IPS-15b (cell line): ENCODE measurements at regions not wholly inside any gene's neighbourhood (a gene's known extent, or its start where the extent isn't known, plus 50 kb on each side); places are given as distances from the start of the nearest gene placed in this dataset.
"Not testable (repeated sequence)": the region's sequence is repeated elsewhere in the genome, so short reads cannot be mapped to it uniquely, and the experiment has no call there.

Experiments used
- H3K27me3 ChIP-seq: one replicate; pipeline ENCODE4 v1.6.1; 2013; ENCODE audit warnings: low read length; ENCODE audit not compliant: control insufficient read depth, insufficient read depth
- H3K36me3 ChIP-seq: one replicate; pipeline ENCODE4 v1.6.1; 2013; ENCODE audit warnings: low read length; ENCODE audit not compliant: control insufficient read depth, insufficient read depth
- H3K4me1 ChIP-seq: one replicate; pipeline ENCODE4 v1.6.1; 2013; ENCODE audit warnings: mild to moderate bottlenecking, low read length; ENCODE audit not compliant: control insufficient read depth, insufficient read depth
- H3K4me3 ChIP-seq: one replicate; pipeline ENCODE4 v1.5.1; 2013; ENCODE audit warnings: low read depth, low read length
- H3K9ac ChIP-seq: one replicate; pipeline ENCODE4 v1.6.1; 2013; ENCODE audit warnings: low read depth, mild to moderate bottlenecking, low read length
- H3K9me3 ChIP-seq: one replicate; pipeline ENCODE4 v1.6.1; 2013; ENCODE audit warnings: mild to moderate bottlenecking, low read length; ENCODE audit not compliant: control insufficient read depth, insufficient read depth

DNA sequence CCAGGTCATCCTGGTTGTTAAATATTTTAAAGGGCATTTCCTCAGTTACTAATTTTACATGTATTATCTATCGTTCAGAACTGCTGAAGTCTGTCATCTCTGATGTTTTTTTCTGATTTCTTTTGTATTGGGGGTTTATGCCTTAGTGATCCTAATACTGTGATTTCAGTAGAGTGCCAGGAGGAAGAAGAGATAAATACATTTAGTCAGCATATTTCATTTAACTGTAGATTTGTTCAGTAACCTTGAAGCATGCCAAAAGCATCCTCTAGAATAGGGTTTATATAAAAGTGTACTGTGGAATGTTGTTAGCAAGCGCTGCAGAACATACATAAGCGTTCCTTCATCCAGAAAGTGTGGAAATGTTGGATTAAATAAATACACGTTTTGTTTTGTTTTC is 342.3 kb upstream of the DPPA4 start:
- H3K27me3 ChIP-seq: no peaks in the 10 kb centered on the region
- no peak overlapping the region for H3K4me3 ChIP-seq
- H3K4me1 ChIP-seq: no peaks in the 10 kb centered on the region
- H3K9ac ChIP-seq: no peak overlapping the region
- no peaks in the 10 kb centered on the region for H3K36me3 ChIP-seq
- no peaks in the 10 kb centered on the region for H3K9me3 ChIP-seq

DNA sequence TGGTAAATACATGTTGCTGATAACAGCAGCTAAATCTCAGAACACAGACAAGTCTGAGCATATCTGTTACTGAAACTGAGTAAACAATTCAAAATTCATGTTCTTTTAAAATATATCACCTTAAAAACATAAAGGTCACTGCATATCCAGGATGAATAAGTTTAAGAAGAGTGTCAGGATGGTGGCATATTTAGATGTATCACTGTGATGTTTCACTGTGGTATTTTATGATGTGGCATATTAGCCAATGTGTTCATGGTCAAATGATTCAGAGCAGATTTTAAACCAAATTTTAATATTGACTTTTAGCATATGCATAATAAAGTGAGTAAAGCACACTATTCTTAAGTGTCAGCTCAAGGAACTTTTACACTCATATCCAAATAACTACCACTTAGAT is 346.4 kb upstream of the DPPA4 start:
- H3K9ac ChIP-seq: no peak overlapping the region
- no peaks in the 10 kb centered on the region for H3K36me3 ChIP-seq
- H3K27me3 ChIP-seq: no peaks in the 10 kb centered on the region
- no peaks in the 10 kb centered on the region for H3K4me1 ChIP-seq
- no peaks in the 10 kb centered on the region for H3K9me3 ChIP-seq
- no peak overlapping the region for H3K4me3 ChIP-seq

DNA sequence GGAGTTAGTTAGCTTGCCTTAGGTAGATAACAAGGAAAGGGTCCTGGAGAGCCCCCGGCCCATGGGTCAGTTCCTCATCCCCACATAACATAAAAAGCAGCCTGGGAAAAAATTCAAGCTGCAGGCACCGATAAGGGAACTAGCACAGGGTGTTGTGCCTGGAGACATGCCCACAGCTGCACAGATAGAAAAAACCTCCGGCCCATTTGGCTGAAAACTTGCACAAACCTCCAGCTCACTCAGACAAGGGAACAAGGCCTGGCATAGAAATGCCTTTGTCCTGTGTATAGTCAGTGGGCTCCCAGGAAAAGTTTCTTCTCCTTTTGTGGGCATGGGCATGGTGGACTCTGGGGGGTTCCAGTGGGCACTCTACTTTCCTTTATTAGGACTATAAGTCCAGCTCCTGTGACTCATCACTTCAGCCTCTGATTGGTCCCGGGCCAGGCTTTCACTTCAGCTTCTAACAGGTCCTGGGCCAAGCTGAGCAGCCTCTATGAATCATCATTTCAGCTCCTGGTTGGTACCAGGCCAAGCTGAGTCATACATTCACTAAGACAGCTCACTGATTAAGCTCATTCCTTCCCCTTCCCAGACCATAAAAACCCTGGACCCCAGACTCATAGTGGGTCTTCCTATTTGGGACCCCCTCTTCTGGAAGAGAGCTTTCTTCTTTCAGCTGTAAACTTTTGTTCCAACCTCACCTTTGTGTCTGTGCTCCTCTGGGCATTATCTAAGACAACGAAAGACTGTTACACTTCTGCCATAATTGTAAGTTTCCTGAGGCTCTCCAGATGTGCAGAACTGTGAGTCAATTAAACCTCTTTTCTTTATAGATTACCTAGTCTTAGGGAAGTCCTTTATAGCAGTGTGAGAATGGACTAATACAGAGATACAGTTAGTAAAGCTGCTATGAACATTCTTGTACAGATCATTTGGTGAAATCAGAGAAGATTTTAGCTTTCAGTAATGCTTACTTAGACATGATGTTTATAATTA is 348.0 kb upstream of the DPPA4 start:
- Histone ChIP-seq H3K9me3 (no peaks in the 10 kb centered on the region), H3K4me1 (no peaks in the 10 kb centered on the region), H3K27me3 (no peaks in the 10 kb centered on the region), H3K36me3 (no peaks in the 10 kb centered on the region), H3K4me3 (no peak overlapping the region), H3K9ac (no peak overlapping the region)

DNA sequence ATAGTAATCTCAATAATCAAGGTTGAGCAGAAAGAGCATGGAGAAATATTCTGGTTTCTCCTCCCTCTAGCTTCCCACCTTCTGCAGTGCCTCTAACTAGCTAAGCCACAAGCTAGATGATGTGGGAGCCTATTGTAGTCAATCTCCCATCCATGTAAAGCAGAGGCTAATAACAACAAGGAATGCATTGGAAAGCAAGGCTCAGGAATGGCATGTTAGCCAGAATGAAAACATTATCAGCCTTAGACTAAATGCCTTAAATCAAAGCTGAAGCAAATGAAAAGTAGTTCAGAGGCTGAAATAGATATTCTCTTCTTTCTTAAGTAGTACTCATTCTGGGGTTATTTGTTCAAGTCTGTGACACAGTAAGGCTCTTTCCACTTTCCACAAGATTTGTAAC is 350.3 kb upstream of the DPPA4 start:
- H3K4me1 ChIP-seq: no peaks in the 10 kb centered on the region
- H3K4me3 ChIP-seq: no peak overlapping the region
- H3K36me3 ChIP-seq: no peaks in the 10 kb centered on the region
- no peaks in the 10 kb centered on the region for H3K9me3 ChIP-seq
- no peak overlapping the region for H3K9ac ChIP-seq
- H3K27me3 ChIP-seq: no peaks in the 10 kb centered on the region

DNA sequence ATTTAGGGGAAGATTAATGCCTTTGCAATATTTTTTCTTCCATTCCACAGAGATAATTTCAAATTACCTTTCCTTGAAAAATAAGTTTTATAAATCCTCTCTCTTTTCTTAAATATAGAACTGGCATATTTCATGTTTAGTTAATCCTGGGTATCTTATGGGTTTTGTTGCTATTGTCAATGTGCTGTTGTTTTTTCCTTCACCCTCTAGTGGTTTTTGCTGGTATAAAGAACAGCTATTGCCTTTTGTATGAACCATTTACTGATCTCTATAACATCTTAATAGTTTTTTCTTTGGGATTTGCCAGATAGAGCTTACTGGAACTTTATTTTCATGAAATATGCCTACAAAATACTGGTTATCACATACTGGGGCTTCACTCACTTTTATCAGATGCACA is 359.6 kb upstream of the DPPA4 start:
- Histone ChIP-seq H3K4me3 (no peak overlapping the region), H3K9ac (no peak overlapping the region), H3K27me3 (no peaks in the 10 kb centered on the region), H3K9me3 (no peaks in the 10 kb centered on the region), H3K36me3 (no peaks in the 10 kb centered on the region), H3K4me1 (no peaks in the 10 kb centered on the region)

DNA sequence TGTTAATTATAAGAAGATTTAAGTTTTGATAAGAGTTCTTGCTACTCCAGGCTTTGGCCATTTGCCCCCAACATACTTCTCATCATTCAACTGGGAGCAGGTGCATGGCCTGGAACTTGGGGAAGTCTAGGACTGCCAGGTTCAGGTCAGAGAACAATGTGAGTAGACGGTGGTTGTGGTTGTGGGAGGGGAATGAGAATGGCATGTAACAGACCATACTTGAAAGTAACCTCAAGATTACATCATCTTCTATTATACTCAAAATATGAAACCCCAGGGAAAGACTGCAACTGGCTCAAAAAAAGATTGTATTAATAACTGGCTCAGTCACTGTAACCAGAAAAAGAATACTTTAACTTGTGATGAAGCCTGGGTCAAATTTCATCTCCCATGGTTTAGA is 364.9 kb upstream of the DPPA4 start:
- Histone ChIP-seq H3K27me3 (no peaks in the 10 kb centered on the region), H3K4me1 (no peaks in the 10 kb centered on the region), H3K4me3 (no peak overlapping the region), H3K9ac (no peak overlapping the region), H3K9me3 (no peaks in the 10 kb centered on the region), H3K36me3 (no peaks in the 10 kb centered on the region)

DNA sequence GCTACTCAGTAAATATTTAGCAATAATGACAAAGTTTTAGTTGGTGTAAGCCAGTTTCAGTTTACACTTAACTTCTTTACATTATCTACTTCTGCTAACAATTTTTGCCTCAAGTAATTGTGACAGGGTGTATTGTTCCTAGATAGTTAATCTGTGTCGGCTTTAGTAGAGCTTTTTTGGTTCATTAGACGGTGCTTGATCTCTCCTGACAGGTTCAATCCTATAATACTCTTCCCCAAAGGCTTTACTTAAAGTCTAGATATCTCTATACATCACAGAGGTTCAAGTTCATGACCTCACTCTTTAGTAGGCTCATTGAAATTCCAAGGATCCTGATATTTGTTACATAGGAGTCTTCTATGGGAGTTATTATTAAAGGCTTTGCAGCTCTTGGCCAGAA is 365.6 kb upstream of the DPPA4 start:
- Histone ChIP-seq H3K4me3 (no peak overlapping the region), H3K9ac (no peak overlapping the region), H3K36me3 (no peaks in the 10 kb centered on the region), H3K4me1 (no peaks in the 10 kb centered on the region), H3K27me3 (no peaks in the 10 kb centered on the region), H3K9me3 (no peaks in the 10 kb centered on the region)

DNA sequence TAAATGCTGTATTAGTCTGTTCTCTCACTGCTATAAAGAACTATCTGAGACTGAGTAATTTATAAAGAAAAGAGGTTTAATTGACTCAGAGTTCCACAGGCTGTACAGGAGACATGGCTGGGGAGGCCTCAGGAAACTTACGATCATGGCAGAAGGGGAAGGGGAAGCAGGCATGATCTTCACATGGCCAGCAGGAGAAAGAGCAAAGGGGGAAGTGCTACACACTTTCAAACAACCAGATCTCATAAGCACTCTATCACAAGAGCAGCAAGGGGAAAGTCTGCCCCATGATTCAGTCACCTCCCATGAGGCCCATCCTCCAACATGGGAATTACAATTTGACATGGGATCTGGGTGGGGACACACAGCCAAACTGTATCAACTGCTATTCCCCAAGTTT is 367.8 kb upstream of the DPPA4 start:
- H3K4me1 ChIP-seq, H3K27me3 ChIP-seq, H3K9ac ChIP-seq, H3K36me3 ChIP-seq, H3K4me3 ChIP-seq, H3K9me3 ChIP-seq: not testable (repeated sequence)

DNA sequence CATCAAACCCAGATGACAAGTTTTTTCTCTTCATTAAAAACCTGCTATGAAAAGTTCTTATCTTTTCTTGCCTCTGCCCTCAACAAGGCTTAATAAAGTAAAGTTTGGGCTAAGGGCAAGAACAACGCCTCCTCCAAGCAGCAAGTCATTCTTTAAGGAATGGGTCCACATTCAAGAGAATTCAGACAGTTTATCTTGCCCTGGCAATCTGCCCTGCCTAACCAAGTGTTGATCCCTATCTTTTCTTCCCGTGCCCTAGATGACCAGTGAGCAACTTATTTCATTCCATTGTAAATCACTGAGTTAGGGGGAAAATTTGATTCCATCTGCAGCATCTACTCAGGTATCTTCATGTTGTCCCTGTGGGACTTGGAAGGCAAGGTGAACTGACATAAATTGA is 370.3 kb upstream of the DPPA4 start:
- no peaks in the 10 kb centered on the region for H3K9me3 ChIP-seq
- H3K4me3 ChIP-seq: no peak overlapping the region
- no peaks in the 10 kb centered on the region for H3K27me3 ChIP-seq
- H3K36me3 ChIP-seq: no peaks in the 10 kb centered on the region
- H3K4me1 ChIP-seq: no peaks in the 10 kb centered on the region
- H3K9ac ChIP-seq: no peak overlapping the region

DNA sequence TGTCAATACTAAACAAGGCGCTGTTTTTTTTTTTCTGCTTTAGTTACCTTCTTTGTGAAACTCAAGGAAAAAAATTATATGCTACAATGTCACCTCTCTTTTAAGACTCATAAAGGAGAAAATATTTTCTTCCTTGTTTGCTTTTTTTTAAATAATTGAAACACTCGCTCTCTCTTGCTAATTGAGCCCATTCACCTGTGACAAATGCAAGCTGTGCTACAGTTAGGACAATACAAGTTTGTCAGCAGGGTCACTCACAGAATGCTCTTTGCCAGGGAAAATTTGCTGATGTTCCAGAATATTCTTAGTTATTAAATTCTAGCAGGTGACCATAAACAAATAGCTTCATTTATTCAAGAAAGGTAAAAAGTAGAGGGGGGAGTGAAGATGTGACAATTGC is 375.9 kb upstream of the DPPA4 start:
- Histone ChIP-seq H3K4me1 (peaks cover 7% of the 10 kb centered on the region), H3K9me3 (no peaks in the 10 kb centered on the region), H3K9ac (no peak overlapping the region), H3K36me3 (no peaks in the 10 kb centered on the region), H3K4me3 (no peak overlapping the region), H3K27me3 (no peaks in the 10 kb centered on the region)

DNA sequence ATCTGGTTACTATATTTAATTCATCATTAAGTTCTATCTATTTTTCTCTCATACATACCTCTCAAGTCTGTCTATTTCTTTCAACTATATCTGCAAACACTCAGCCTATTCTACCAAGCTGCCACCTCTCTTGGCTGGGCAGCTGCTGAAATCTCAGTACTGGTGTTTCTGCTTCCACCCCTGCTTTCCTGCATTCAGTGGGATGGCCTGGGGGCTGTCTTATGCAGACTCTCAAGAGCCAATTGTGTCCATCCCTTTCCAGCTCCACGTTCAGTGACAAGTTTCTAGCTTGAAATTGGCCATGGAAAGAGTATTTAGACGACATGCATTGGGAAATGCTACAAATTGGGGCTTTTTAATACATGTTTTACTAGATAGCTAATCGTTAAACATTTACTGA is 378.4 kb upstream of the DPPA4 start:
- Histone ChIP-seq H3K4me1 (peaks cover 7% of the 10 kb centered on the region), H3K27me3 (no peaks in the 10 kb centered on the region), H3K9ac (no peak overlapping the region), H3K9me3 (no peaks in the 10 kb centered on the region), H3K36me3 (no peaks in the 10 kb centered on the region), H3K4me3 (no peak overlapping the region)

DNA sequence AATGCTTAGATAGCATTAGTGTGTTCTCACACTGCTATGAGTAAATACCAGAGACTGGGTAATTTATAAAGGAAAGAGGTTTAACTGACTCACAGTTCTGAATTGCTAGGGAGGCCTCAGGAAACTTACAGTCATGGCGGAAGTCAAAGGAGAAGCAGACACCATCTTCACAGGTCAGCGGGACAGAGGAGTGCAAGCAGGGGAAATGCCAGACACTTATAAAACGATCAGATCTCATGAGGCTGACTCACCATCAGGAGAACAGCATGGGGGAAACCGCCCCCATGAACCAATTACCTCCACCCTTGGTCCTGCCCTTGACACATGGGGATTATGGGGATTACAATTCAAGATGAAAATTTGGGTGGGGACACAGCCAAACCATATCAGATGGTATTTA is 381.5 kb upstream of the DPPA4 start:
- no peaks in the 10 kb centered on the region for H3K4me1 ChIP-seq

More for the DNA sequence above, 381.5 kb upstream of the DPPA4 start:
- Histone ChIP-seq H3K9me3 (no peaks in the 10 kb centered on the region), H3K9ac (no peak overlapping the region), H3K4me3 (no peak overlapping the region), H3K36me3 (no peaks in the 10 kb centered on the region), H3K27me3 (peaks cover 2% of the 10 kb centered on the region)
